K562 (cell line): ENCODE measurements at regions not wholly inside any gene's neighbourhood (a gene's known extent, or its start where the extent isn't known, plus 50 kb on each side); places are given as distances from the start of the nearest gene placed in this dataset.

Experiments used
- CTCF ChIP-seq, 3 experiments: IDR thresholded peaks in 2 of 3; conservative IDR thresholded peaks in 1 of 3; 2 replicates each; pipeline ENCODE4 v1.5.1; 2011 to 2012; ENCODE audit warnings: low read length in 3 of 3, mild to moderate bottlenecking in 3 of 3, control low read depth in 2 of 3, improper control_type of control experiment in 1 of 3, inconsistent platforms in 1 of 3, low read depth in 1 of 3, mixed read lengths in 1 of 3, moderate library complexity in 1 of 3; ENCODE audit not compliant: insufficient read depth in 2 of 3
- NCOA4 ChIP-seq: fragments of 450-650 bp; IDR thresholded peaks from 2 replicates; pipeline ENCODE4 v1.6.1; 2018; ENCODE audit warnings: mild to moderate bottlenecking; ENCODE audit not compliant: partially characterized antibody
- RAD51 ChIP-seq: fragments of 450-650 bp; IDR thresholded peaks from 2 replicates; pipeline ENCODE4 v1.7.1; 2016; ENCODE audit warnings: low read depth, mild to moderate bottlenecking, borderline replicate concordance

GRCh38 chr13:82701020-82701419, 1181.3 kb downstream of the SLITRK1 start:
- TF ChIP-seq CTCF (IDR thresholded peaks at IDR 0.05 in 2 of 3, conservative IDR thresholded peaks at IDR 0.05 in 1 of 3; ENCODE audit: insufficient read depth in 2 of 3, low read depth in 1 of 3, low read length in 3 of 3) (no peak), NCOA4 (no peak), RAD51 (no peak)
